GM21576 (cell line): ENCODE measurements at regions not wholly inside any gene's neighbourhood (a gene's known extent, or its start where the extent isn't known, plus 50 kb on each side); places are given as distances from the start of the nearest gene placed in this dataset.
"Not testable (repeated sequence)": the region's sequence is repeated elsewhere in the genome, so short reads cannot be mapped to it uniquely, and the experiment has no call there.

Experiments used
- ATAC-seq: cut with Tn5 transposase; IDR thresholded peaks from one replicate; pipeline ENCODE4 v1.9.1; 2021; ENCODE audit warnings: mild to moderate bottlenecking, moderate library complexity; ENCODE audit not compliant: unreplicated experiment

DNA sequence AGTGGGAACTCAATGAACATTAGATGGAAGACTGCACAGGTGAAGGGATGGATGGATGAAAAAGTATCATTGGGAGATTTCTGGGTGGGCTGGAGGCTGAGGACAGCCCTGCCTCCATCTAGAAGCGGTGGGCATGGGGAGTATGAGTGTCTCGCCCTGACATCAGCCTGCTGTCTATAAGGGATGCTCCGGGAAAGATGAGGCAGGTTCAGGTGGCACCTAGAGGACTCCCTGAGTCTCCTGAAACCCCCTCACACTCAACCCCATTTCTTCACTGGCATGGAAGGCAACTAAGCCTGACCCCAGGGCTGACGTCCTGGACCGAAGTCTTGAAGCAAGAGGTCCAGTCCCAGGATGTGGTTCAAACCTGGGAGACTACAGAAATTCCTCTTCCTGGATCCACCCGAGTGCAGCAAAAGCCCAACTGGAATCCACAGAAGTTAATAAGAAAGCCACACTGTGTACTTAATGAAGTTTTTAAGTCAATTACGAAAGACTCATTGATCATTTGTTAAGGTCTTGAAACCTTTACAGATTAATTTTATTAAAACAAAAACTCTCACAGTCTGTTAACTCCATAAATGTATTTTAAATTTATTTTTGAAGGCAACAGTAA lies 238.8 kb downstream of the EMX2 start:
- ATAC-seq = no peak

DNA sequence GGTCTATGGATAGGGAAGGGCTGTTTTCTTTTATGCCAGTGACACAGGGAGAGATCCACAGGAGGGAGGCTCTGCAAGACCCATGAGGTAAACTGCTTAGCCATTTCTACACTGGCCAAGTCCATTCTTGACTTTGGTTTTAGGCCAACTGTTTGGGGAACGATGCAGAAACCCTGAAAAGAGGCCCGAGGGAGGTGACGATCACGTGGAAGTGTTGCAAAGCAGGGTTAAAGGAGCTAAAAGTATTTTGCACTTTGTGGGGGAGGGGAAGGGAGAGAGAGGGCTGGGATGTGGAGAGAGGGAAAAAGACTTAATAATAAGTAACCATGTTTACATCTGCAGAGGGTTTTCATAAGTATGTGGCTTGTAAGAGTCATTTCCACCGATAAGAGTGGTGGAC lies 239.7 kb downstream of the EMX2 start:
- ATAC-seq = no peak

DNA sequence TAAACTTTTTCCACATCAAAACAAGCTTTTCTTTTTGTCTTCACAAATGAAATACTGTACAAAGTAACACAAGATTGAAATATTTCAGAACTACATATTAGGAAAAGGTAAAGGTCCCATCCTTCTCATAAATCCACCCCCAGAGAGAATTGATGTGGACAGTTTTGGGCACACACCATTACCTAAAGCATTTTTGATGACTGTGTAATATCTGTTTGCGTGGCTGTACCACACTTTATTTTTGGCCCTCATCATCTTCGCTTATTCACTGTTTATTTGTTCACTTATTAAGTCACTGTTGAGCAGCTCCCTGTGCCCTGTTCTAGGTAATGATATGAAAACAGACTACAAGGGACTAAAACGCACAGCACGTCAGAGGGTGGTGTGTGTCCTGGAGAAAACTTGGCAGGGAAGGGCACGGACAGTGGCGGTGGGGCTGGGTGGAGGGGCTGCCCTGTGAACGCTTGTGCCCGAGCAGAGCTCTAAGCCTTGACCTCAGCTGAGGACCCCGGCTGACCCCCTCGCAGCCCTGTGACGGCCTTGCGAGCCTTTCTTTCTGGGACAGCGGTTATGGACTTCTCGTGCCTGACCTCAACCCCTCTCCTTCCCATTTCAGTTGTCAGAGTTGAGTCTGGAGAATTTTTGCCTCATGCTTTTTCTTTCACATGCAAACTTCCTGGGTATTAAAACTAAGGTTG lies 241.3 kb downstream of the EMX2 start:
- no peak for ATAC-seq

DNA sequence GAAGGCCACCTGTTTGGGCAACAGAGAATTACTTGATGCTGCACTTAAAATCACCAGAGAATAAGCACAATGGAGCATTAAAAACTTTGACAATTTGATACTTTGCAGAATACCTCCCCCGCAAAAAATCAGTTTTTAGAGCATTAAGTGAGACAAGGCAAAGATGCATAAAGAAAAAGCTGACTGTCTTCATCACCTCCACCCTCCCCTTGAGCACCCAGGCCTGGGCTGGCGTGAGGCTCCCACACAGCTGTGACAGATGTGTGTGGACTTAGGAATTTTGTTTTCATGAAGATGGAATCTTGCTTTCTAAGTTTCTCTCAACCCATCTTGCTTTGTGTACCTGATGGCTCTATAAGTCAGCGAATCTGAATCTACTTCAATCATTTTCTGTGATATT lies 242.2 kb downstream of the EMX2 start:
- ATAC-seq = no peak

DNA sequence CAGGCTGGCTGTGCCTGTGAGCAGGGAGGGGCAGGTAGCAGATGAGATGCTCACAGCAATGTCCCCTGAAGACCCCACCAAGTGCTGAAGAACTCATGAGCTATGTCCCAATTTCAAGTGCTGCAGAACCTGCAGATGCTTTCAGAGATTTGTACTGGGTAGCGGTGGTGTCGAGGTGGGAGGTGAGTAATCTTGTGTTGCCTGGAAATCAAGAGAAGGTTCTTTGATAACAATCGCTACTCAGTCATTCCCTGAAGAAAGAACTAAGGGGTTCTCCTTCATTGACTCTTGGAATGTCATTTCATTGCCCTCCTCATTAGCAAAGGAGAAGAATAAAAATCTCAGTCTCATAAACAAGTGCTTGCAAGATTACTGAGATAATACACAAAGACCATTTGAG lies 246.4 kb downstream of the EMX2 start:
- ATAC-seq = no peak

DNA sequence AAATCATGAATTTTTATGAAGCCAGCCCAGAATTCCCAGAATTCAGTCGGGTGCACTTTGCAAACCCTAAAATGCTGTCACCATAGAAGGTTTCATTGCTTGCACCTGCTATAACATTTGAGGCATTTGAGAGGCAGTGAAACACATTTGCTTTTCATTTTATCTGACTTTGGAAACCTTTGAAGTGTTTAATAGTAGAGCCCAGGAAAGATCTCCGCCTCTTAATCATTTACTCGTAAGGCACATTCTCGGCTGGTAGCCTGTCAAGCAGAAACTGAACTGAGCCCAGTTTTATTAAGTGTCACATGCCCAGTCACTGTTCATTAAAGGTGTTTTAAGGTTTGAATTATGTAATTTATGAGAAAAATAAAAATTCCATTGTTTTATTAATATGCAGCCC lies 247.6 kb downstream of the EMX2 start:
- no peak for ATAC-seq

DNA sequence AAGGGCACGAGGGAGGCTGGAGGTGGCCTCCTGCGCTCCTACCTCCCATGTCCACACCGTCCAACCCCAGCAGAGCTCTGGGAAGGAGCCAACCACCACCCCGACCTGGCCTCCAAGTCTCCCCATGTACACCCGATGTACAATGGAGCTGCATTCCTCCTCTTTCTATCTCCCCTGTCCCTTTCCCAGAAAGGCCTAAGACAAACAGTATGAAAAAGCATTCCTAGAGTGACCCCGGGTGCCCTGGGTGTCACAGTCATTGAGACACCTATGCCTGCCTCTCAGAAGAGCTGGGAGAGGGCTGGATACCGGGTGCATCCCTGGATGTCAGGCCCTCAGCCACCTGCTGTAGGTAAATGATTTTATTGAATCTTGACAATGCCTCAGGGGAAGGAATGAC lies 248.1 kb downstream of the EMX2 start:
- ATAC-seq = no peak

DNA sequence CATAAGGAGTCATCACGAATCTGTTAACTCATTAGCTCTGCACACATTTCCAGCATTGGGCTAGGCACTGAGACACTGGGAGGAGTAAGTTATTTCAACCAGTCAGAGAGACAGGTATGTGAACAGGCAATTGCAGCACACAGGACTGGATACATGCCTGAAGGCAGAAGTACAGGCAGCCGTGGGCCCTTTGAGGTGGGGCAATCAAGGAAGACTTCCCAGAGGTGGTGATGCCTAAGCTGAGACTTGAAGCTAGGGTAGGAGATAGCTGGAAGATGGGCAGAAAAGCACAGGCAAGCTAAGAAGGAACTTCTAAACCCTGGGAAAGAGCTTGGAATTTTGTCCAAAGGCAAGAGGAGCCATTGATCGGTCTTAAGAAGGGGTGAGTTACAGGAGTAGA lies 249.7 kb downstream of the EMX2 start:
- no peak for ATAC-seq

DNA sequence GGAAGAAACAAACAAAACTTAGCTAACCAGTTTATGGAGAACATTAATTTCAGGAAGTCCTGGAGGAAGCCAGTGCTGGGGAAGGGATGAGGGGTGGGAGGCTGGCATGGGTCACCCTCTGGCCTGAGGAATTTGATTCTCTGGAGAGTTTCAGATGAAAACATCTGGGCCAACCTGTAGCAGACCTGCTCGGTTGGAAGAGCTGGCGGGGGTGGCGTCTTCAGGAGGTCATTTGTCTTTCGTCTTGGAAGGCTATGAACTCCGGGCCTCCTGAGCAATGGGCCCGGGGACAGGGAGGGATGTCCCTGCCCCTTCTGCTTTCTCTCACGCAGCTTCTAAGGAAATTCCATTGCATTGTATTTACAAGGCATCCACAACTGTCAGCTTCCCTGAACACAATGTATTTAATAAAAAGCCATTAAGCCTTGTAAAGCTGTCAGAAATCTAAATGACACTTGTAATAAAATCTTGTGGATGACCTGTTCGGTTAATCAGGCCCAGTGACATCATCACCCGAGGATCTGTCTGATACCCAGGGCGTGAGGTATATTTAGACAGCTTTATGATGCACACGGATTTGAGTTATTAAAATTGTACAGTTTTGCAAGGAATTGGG lies 250.5 kb downstream of the RAB11FIP2 start:
- no peak for ATAC-seq

DNA sequence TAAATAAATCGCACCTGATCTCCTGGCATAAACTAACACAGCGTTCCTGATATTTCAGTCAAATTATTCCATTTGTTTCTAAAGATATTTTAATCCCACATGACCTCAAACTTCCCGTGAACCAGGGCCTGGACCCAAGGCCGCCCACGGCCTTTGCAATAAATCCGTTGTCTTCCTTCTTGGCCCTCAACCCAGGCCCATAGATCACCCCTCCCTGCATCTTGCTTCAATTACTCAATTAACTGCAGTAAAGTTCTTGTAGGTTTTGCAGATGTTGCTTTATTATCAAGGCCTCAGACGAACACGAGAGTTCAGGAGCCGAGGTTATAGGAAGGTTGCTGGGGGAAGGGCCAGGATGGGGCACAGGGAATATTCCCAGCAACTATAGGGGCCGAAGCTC lies 249.4 kb downstream of the RAB11FIP2 start:
- ATAC-seq = no peak

DNA sequence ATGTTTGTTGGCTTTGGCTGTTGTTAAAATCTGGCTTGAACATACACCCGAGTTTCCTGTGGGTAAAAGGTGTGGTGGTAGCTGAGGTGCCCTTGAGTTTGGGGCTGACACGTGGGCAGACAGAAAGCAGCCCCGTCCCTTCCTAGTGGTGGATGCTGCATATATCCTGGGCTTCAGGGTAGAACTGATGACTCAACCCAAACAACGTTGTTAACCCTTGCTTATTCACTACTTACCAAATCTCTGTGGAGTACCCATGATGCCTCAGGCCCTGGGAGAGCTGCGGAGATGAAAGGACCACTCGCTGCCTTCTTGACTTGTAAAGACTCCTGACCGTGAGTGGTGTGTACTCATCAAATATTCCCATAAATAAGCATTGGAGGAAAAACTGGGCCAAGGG lies 245.1 kb downstream of the RAB11FIP2 start:
- no peak for ATAC-seq

DNA sequence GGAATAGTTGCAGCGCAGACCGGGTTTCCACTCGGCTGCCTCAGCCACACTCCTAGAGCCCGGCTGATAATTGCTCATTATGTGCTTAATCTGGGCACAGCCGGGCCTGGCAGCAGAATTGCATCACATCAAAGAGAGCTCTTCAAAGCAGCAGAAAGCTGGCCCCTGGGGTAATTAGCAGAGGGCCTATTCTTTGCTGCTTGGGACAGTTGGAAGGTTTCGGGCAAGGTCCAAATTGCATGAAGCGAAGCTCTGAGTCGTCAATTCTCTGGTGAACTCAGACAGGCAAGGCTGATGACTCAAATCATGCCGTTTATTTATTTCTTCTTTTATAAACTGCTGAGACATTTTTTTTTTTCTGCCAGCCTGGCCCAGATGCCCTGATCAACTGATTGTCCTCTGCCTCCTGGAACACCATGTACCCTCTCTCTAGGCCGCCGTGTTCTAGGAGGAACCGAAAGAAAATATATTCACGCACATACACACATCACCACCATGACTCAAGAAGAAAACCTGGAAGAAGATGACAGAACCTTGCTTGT lies 242.2 kb downstream of the RAB11FIP2 start:
- ATAC-seq = no peak

DNA sequence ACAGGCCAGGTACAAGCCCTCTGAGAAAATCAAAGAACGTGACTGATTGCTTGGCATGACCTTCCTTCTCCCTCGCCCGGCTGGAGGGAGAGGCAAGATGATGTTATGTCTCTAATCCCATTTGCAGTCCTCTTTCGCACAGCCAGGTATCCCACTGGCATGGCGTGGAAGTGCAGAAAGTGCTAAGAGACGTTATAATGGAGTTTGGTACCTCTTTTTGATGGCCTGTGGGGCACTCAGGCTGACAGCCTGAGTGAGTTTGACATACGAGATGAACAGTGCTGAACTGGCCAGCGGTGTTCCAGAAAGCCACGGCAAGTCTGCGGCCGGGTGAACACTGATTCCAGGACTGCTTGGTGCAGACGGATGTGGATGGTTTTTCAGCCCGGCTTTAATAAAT lies 241.6 kb downstream of the RAB11FIP2 start:
- no peak for ATAC-seq

DNA sequence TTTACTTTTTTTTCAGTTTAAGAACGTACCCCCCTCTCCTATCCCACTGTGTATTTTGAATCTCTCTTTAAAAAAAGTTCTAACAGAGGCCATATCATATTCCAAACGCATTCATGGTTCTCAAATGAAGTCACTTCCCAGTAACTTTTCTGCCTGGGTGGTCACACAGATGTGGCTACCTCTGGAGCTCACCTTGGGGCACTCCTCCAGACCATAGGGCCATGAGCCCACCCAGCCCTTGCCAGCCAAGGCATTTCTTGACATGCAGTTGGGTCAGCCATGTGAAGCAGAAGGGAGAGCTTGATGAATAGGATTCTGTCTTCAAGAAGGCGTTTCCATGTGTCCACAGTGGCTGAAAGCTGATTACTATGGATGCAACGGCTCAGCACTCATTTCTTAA lies 239.3 kb downstream of the RAB11FIP2 start:
- no peak for ATAC-seq

DNA sequence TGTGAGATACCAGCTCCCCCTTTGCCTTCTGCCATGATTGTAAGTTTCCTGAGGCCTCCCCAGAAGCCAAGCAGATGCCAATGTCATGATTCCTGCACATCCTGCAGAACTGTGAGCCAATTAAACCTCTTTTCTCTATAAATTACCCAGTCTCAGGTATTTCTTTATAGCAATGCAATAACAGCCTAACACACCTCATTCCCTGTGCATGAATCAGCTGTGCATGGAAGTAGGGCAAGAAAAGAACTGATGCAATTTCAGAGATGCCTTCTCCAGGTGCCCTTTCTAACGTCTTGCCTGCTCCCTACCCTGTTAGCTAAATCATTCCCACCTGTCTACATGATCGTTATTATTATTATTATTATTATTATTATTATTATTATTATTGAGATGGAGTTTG lies 230.9 kb downstream of the RAB11FIP2 start:
- not testable (repeated sequence) for ATAC-seq

DNA sequence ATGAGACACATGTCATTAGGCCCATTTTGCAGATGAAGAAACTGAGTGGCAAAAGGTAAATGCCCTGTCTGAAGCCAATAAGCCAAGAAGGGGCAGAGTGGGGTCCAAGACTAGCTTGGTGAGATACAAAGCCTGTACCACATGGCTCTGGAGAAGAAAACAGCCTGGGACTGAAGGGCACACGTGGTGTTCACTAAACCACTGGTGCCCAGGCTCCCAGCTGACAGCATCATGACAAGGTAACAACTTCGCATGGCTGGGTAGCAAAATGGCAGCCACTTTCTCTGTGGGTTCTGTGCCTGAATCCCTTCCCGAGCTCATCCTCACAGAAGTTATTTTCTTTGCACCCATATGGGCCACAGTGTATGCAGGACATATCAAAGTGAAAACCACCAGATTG lies 229.6 kb downstream of the RAB11FIP2 start:
- no peak for ATAC-seq

DNA sequence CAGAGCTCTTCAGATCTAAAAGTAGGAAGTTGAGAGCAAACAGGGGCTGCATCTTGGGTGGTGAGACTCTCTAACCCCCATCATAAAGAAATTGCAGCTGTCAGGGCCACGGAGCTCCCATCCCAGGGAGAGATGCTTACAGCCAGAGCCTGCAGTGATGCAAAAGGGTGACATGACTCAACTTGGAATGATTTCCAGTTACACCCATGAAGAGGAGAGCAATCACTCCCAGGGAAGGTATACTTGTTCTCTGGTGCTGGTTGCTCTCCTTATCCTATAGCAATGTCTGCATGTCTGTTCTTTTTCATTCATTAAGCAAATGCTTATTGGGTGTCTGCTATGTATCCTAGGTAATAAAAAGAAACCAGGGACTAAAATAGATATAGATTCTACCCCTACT lies 228.0 kb downstream of the RAB11FIP2 start:
- no peak for ATAC-seq

DNA sequence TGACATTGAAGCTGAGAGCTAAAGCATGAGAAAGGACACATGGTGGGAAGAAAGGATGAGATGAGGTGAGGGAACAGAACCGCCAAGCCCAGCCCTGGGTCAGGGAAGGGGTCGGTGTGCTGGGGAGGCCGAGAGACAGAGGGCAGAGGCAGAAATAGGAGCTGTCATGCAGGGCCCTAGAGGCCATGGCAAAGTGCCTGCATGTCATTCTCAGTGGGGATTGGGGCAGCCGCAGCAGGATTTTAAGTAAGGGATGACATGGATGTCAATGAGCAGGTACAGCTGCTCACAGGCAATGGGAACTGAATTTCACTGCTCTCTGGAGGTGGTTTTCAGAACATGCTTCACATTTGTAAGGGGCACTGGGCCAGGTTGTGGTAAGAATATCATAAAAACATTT lies 227.4 kb downstream of the RAB11FIP2 start:
- no peak for ATAC-seq

DNA sequence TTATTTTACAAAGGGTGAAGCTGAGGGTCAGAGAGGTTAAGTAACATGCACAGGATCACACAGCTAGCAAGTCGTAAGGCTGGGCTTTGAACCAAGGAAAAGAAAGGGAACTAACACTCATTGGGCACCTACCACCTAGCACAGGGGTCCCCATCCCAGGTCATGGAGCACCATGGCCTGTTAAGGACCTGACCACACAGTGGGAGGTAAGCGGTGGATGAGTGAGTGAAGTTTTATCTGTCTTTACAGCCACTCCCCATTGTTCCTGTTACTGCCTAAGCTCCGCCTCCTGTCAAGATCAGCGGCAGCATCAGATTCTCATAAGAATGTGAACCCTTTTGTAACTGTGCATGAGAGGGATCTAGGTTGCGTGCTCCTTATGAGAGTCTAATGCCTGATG lies 222.8 kb downstream of the RAB11FIP2 start:
- no peak for ATAC-seq

DNA sequence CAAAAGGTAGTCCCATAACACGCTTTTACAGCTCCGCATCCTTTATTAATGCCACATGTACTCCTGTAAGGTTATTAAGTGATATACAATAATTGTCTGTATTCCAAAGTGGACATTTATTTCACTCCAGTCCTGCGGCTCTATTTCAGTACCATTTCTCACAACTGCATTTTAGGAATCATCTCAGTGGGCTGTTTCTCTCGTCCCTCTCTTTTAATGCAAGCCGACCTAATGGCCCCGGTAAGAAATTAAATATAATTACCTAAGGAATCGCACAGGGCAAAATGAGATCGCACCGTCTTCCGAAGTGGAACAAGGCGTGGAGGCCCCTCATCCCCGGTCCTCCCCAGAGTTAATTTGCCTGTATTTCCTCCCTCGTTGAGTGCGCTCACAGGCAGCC lies 216.5 kb downstream of the RAB11FIP2 start:
- no peak for ATAC-seq

DNA sequence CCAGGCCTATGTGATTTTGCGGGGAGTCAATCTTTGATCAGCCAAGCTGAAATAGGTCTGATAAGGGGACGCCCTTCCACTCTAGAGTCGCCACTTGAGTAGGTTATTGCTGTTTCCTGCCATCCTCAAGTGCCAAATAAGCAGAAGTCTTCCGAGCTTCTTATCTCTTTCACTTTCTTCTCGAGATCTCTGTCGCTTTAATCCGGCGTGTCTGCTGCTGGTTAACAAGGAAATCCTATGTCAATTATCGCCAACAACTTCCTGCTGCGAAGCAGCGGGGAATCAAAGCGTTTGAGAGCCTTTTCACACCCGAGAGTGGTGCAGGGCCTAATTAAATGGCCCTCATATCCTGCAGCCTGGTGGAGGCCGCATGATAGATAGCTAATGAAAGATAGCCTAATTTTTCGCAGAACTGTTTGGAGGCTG lies 215.9 kb downstream of the RAB11FIP2 start:
- no peak for ATAC-seq
